ENCODE measurements at regions not wholly inside any gene's neighbourhood (a gene's known extent, or its start where the extent isn't known, plus 50 kb on each side); places are given as distances from the start of the nearest gene placed in this dataset.
"Not testable (repeated sequence)": the region's sequence is repeated elsewhere in the genome, so short reads cannot be mapped to it uniquely, and the experiment has no call there.

- Histone ChIP-seq H3K27ac (no peak overlapping the region), H3K36me3 (no peaks in the 10 kb centered on the region), H3K27me3 (no peaks in the 10 kb centered on the region), H3K4me1 (no peaks in the 10 kb centered on the region), H3K9me3 (no peaks in the 10 kb centered on the region), H3K4me3 (no peak overlapping the region)
- no peak for TF ChIP-seq CTCF (IDR thresholded peaks at IDR 0.05)
- no peak for DNase-seq (ENCODE audit: low spot score)
These were observed 138.9 kb upstream of the SOD1 start for GRCh38 chr21:31520561-31521098.

DNA sequence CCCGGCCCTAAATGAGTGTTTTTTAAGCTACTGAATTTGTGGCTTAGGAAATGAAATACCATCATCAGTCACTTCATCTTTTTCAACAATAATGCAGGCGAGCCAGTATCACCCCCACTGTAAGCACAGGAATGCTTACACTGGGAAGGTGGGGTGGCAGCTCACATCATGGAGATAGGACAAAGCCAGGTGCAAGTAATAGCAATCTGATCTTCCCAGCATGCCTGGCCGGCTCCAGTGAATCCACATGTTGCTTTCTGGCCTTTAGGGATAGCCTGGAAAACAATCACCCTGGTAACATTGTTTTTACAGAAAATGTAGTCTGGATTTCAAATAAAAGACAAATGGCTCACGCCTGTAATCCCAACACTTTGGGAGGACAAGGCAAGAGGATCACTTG is 140.9 kb upstream of the SOD1 start:
- Histone ChIP-seq H3K9me3 (no peaks in the 10 kb centered on the region), H3K36me3 (no peaks in the 10 kb centered on the region), H3K4me3 (no peak overlapping the region), H3K4me1 (no peaks in the 10 kb centered on the region), H3K27ac (no peak overlapping the region), H3K27me3 (no peaks in the 10 kb centered on the region)
- no peak for TF ChIP-seq CTCF (IDR thresholded peaks at IDR 0.05)
- DNase-seq (ENCODE audit: low spot score), result no peak

DNA sequence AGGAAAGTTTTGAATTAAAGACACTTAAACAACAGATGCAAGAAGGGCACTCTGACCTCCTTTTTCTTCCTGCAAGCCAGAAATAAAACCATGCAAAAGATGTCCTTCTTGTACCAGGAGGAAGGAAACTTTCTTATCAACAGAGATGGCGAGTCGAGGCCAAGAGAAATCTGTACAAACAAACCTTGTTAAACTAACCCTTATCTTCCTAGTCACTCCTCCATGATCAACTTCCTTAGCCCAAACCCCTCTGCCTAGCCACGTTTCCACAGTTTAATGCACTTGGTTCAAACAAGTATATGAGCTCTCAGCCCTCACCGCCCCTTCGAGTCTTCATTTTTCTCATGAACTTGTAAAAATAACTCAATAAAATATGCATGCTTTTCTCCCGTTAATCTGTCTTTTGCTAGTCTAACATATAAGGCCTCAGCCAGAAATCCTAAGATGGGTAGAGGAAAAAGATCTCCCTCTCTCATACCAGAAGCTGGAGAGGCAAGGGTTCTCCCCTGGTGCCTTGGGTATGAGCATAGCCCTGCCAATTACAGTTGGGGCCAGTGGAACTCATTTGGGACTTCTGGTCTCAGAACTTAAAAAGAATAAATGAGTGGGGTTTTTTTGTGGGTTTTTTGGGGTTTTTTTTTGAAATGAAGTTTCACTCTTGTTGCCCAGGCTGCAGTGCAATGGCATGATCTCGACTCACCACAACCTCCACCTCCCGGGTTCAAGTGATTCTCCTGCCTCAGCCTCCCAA is 141.7 kb upstream of the SOD1 start:
- no peaks in the 10 kb centered on the region for H3K27me3 ChIP-seq
- H3K4me3 ChIP-seq, result no peak overlapping the region
- no peaks in the 10 kb centered on the region for H3K4me1 ChIP-seq
- H3K27ac ChIP-seq, result no peak overlapping the region
- TF ChIP-seq CTCF (IDR thresholded peaks at IDR 0.05), result no peak
- no peaks in the 10 kb centered on the region for H3K36me3 ChIP-seq
- H3K9me3 ChIP-seq, result no peaks in the 10 kb centered on the region
- DNase-seq (ENCODE audit: low spot score), result no peak

GRCh38 chr21:31515253-31515652 is 144.2 kb upstream of the SOD1 start:
- no peak for TF ChIP-seq CTCF (IDR thresholded peaks at IDR 0.05)
- Histone ChIP-seq H3K9me3 (no peaks in the 10 kb centered on the region), H3K36me3 (no peaks in the 10 kb centered on the region), H3K27ac (no peak overlapping the region), H3K4me1 (no peaks in the 10 kb centered on the region), H3K4me3 (no peak overlapping the region), H3K27me3 (no peaks in the 10 kb centered on the region)
- DNase-seq (ENCODE audit: low spot score), result no peak

- H3K27me3 ChIP-seq, result no peaks in the 10 kb centered on the region
- TF ChIP-seq CTCF (IDR thresholded peaks at IDR 0.05), result no peak
- H3K27ac ChIP-seq, result no peak overlapping the region
- no peak for DNase-seq (ENCODE audit: low spot score)
- H3K36me3 ChIP-seq, result no peaks in the 10 kb centered on the region
- H3K9me3 ChIP-seq, result no peaks in the 10 kb centered on the region
- H3K4me1 ChIP-seq, result no peaks in the 10 kb centered on the region
- no peak overlapping the region for H3K4me3 ChIP-seq
These were observed 144.9 kb upstream of the SOD1 start for GRCh38 chr21:31514598-31514997.

- H3K4me1 ChIP-seq; H3K27ac ChIP-seq; H3K4me3 ChIP-seq; DNase-seq (ENCODE audit: low spot score); H3K36me3 ChIP-seq; H3K27me3 ChIP-seq; H3K9me3 ChIP-seq: not testable (repeated sequence)
These were observed 146.0 kb upstream of the SOD1 start for GRCh38 chr21:31513541-31513940.

DNA sequence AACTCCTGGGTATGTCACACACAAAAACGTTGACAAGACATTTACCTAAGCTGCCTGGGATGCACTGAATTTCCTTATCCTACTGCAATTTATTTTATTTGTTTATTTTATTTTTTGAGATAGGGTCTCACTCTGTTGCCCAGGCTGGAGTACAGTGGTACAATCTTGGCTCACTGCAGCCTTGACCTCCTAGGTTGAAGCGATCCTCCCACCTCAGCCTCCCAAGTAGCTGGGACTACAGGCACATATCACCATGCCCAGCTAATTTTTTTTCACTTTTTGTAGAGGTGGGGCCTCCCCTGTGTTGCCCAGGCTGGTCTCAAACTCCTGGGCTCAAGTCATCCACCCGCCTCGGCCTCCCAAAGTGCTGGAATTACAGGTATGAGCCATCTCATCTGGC is 147.5 kb upstream of the SOD1 start:
- H3K27ac ChIP-seq; H3K36me3 ChIP-seq; H3K4me3 ChIP-seq; DNase-seq (ENCODE audit: low spot score); H3K4me1 ChIP-seq; H3K27me3 ChIP-seq; H3K9me3 ChIP-seq: not testable (repeated sequence)

Measured in right atrium auricular region (tissue), 2 donors.